ENCODE measurements at regions not wholly inside any gene's neighbourhood (a gene's known extent, or its start where the extent isn't known, plus 50 kb on each side); places are given as distances from the start of the nearest gene placed in this dataset.
A peak's percentile ranks its signal among the peaks of the same experiment; 100 is the strongest.
"Not testable (repeated sequence)": the region's sequence is repeated elsewhere in the genome, so short reads cannot be mapped to it uniquely, and the experiment has no call there.

DNA sequence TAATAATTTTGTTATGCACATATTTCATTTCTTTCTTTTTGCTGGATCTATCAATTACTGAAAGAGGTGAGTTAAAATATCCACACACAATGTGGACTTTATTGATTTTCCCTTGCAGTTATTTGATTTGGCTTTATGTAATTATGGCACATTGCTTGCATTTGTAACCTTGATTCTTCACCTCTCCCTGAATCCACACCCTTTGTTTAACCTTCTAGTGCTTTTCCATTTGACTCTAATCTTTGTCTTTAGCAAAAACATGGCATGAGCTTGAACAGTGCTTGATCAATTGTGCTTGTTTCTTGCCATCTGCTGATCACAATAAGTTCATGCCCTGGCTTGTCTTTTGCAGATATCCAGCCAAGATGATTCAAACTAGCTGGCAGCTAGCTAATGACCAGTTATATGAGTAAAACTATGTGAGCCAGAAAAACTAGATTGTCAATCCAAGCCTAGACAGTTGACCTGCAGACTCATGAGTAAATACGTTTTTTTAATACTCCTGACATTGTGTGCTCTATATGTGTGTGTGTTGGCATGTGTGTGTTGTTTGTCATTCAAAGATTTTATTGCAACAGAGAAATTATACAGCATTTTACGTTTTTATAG is 899.2 kb downstream of the NCAM2 start:
- 20 to 21% methylated on average over 2 of the region's 2 CpGs for WGBS, 2 donors
- TF ChIP-seq, protein P1, sequence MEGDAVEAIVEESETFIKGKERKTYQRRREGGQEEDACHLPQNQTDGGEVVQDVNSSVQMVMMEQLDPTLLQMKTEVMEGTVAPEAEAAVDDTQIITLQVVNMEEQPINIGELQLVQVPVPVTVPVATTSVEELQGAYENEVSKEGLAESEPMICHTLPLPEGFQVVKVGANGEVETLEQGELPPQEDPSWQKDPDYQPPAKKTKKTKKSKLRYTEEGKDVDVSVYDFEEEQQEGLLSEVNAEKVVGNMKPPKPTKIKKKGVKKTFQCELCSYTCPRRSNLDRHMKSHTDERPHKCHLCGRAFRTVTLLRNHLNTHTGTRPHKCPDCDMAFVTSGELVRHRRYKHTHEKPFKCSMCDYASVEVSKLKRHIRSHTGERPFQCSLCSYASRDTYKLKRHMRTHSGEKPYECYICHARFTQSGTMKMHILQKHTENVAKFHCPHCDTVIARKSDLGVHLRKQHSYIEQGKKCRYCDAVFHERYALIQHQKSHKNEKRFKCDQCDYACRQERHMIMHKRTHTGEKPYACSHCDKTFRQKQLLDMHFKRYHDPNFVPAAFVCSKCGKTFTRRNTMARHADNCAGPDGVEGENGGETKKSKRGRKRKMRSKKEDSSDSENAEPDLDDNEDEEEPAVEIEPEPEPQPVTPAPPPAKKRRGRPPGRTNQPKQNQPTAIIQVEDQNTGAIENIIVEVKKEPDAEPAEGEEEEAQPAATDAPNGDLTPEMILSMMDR (IDR thresholded peaks at IDR 0.05): no peak
- ATAC-seq: peak; percentile 77 to 91 (median 88)
- Histone ChIP-seq H3K4me3 (no peak overlapping the region), H3K27ac (no peak overlapping the region), H3K9me3 (no peaks in the 10 kb centered on the region), H3K36me3 (no peaks in the 10 kb centered on the region), H3K27me3 (no peaks in the 10 kb centered on the region), H3K4me1 (peaks cover 0 to 10% (median 0%) of the 10 kb centered on the region in 3 donors)
- intact Hi-C loops (cut with DNase I): no loop called here
- no peak for FAIRE-seq
- peak in 2 of 6 donors; percentile 7 to 27 for DNase-seq

DNA sequence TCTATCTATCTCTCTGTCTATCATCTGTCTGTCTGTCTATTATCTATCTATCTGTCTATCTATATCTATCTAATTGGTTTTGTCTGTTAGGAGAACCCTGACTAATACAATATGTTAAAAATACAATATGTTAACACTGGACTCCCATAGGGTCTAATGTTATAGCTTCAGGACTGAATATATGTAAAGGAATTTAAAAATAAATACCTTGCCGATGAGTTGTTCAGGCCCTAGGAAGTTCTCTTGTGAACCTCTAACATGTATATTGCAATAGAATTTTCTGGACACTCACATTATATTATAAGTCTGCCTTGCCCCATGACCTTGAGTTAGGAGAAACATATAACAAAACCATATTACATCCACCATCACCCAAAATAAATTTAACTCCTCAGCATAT is 900.6 kb downstream of the NCAM2 start:
- H3K4me1 ChIP-seq: peaks cover 0 to 10% (median 0%) of the 10 kb centered on the region in 3 donors
- no peak overlapping the region for H3K27ac ChIP-seq
- ATAC-seq: no peak
- TF ChIP-seq, protein P1 (IDR thresholded peaks at IDR 0.05): no peak
- FAIRE-seq: no peak
- DNase-seq: no peak
- 81 to 98% methylated on average over 1 of the region's 1 CpG for WGBS, 2 donors
- H3K9me3 ChIP-seq: no peaks in the 10 kb centered on the region
- intact Hi-C loops (cut with DNase I): no loop called here
- H3K4me3 ChIP-seq: no peak overlapping the region
- H3K27me3 ChIP-seq: no peaks in the 10 kb centered on the region
- H3K36me3 ChIP-seq: no peaks in the 10 kb centered on the region

DNA sequence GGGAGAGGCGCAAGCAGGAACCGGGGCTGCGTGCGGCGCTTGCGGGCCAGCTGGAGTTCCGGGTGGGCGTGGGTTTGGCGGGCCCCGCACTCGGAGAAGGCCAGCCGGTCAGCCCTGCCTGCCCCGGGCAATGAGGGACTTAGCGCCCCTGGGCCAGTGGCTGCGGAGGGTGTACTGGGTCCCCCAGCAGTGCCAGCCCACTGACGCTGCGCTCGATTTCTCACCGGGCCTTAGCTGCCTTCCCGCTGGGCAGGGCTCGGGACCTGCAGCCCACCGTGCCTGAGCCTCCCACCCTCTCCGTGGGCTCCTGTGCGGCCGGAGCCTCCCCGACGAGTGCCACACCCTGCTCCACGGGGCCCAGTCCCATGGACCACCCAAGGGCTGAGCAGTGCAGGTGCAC is 904.2 kb downstream of the NCAM2 start:
- DNase-seq: peak in 1 of 6 donors; percentile 57
- FAIRE-seq; H3K27ac ChIP-seq; H3K27me3 ChIP-seq; H3K9me3 ChIP-seq; H3K36me3 ChIP-seq; H3K4me1 ChIP-seq; H3K4me3 ChIP-seq; ATAC-seq; intact Hi-C loops (cut with DNase I): not testable (repeated sequence)
- WGBS, 2 donors: 89 to 96% methylated on average over 28 of the region's 28 CpGs

DNA sequence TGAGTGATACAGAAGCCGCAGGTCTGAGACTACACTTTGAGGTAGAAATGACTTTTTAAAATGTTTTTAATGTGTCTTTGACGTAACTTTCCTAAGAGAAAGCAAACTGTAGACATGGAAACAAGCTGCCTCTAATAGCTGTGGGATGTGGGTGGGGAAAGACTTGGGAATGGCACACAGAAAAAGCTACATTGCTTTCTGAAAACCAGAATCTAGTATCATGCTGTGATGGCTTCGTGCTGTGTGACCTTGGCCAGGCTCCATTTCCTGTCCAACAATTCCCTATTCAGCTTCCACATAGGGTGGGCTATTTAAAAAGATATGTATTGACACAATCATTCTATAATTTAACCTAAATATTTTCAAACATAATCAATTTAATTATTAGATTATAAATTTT is 909.1 kb downstream of the NCAM2 start:
- ATAC-seq (no peak), FAIRE-seq (no peak), DNase-seq (no peak)
- no peaks in the 10 kb centered on the region for H3K4me1 ChIP-seq
- no peaks in the 10 kb centered on the region for H3K36me3 ChIP-seq
- H3K27me3 ChIP-seq: no peaks in the 10 kb centered on the region
- TF ChIP-seq, protein P1 (IDR thresholded peaks at IDR 0.05): no peak
- H3K27ac ChIP-seq: no peak overlapping the region
- no peaks in the 10 kb centered on the region for H3K9me3 ChIP-seq
- H3K4me3 ChIP-seq: no peak overlapping the region
- 40 to 47% methylated on average over 3 of the region's 3 CpGs for WGBS, 2 donors
- intact Hi-C loops (cut with DNase I): no loop called here

DNA sequence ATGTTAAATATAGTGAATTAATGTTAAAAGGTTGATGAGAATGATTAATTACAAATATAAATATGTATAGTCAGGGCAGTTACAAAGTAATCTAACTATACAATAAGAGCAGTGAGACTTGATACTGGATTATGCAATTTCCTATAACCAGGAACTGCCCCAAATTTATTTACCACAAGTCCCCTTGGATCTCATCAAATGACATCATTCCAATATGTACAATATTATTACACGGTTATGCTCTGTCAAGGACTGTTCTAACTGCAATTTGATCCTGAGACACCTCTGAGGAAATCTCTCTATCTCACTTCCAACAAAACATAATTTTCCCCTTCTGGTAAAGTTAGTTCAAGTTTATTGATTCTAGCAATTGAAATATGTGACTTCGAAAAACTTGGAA is 917.6 kb downstream of the NCAM2 start:
- intact Hi-C loops (cut with DNase I): no loop called here
- 7 to 18% methylated on average over 2 of the region's 2 CpGs for WGBS, 2 donors
- no peak overlapping the region for H3K4me3 ChIP-seq
- H3K27ac ChIP-seq: no peak overlapping the region
- FAIRE-seq (no peak), ATAC-seq (no peak), DNase-seq (no peak)
- H3K27me3 ChIP-seq: no peaks in the 10 kb centered on the region
- H3K9me3 ChIP-seq: no peaks in the 10 kb centered on the region
- H3K4me1 ChIP-seq: no peaks in the 10 kb centered on the region
- TF ChIP-seq, protein P1 (IDR thresholded peaks at IDR 0.05): no peak
- H3K36me3 ChIP-seq: no peaks in the 10 kb centered on the region
